MM.1S (cell line): ENCODE measurements at regions not wholly inside any gene's neighbourhood (a gene's known extent, or its start where the extent isn't known, plus 50 kb on each side); places are given as distances from the start of the nearest gene placed in this dataset.

Experiments used
- DNase-seq: peaks from one replicate; pipeline ENCODE4 v3.0.0-alpha.2; 2015
- H2AFZ ChIP-seq: fragments of 300-600 bp; sonication (generic); 2 replicates; pipeline ENCODE4 v1.6.0; 2016; ENCODE audit warnings: antibody characterized with exemption, low read length
- H3F3A ChIP-seq: fragments of 300-600 bp; sonication (generic); 2 replicates; pipeline ENCODE4 v1.6.1; 2016; ENCODE audit warnings: mild to moderate bottlenecking, antibody characterized with exemption, low read length, moderate library complexity, mixed read lengths; ENCODE audit not compliant: insufficient read depth
- H3K27ac ChIP-seq: fragments of 300-600 bp; sonication (generic); 2 replicates; pipeline ENCODE4 v1.5.1; 2016; ENCODE audit warnings: mild to moderate bottlenecking, low read length
- H3K27me3 ChIP-seq: fragments of 300-600 bp; sonication (generic); replicated peaks from 2 replicates; pipeline ENCODE4 v1.6.0; 2016; ENCODE audit warnings: low read length; ENCODE audit not compliant: insufficient read depth
- H3K36me3 ChIP-seq: fragments of 300-600 bp; sonication (generic); replicated peaks from 2 replicates; pipeline ENCODE4 v1.6.1; 2016; ENCODE audit warnings: mild to moderate bottlenecking, low read length, mixed read lengths; ENCODE audit not compliant: insufficient read depth
- H3K4me1 ChIP-seq: fragments of 300-600 bp; sonication (generic); 2 replicates; pipeline ENCODE4 v1.6.1; 2016; ENCODE audit warnings: low read length, mixed read lengths
- H3K4me2 ChIP-seq: fragments of 300-600 bp; sonication (generic); 2 replicates; pipeline ENCODE4 v1.6.0; 2016; ENCODE audit warnings: low read depth, low read length
- H3K4me3 ChIP-seq: fragments of 300-600 bp; sonication (generic); 2 replicates; pipeline ENCODE4 v1.5.1; 2016; ENCODE audit warnings: low read length, mixed read lengths
- H3K79me2 ChIP-seq: fragments of 300-600 bp; sonication (generic); 2 replicates; pipeline ENCODE4 v1.6.1; 2016; ENCODE audit warnings: mixed run types, low read length, mixed read lengths
- H3K9ac ChIP-seq: fragments of 300-600 bp; sonication (generic); 2 replicates; pipeline ENCODE4 v1.6.1; 2016; ENCODE audit warnings: low read length, mixed read lengths
- H3K9me2 ChIP-seq: fragments of 300-600 bp; sonication (generic); replicated peaks from 2 replicates; pipeline ENCODE4 v1.6.1; 2016; ENCODE audit warnings: mild to moderate bottlenecking, low read length, mixed read lengths; ENCODE audit not compliant: insufficient read depth
- H3K9me3 ChIP-seq: fragments of 300-600 bp; sonication (generic); replicated peaks from 2 replicates; pipeline ENCODE4 v1.6.1; 2016; ENCODE audit warnings: mild to moderate bottlenecking, low read length, mixed read lengths; ENCODE audit not compliant: insufficient read depth
- H4K20me1 ChIP-seq: fragments of 300-600 bp; sonication (generic); 2 replicates; pipeline ENCODE4 v1.6.1; 2016; ENCODE audit warnings: mild to moderate bottlenecking, low read length, moderate library complexity, mixed read lengths; ENCODE audit not compliant: insufficient read depth
- EZH2 ChIP-seq: fragments of 300-600 bp; sonication (generic); optimal IDR thresholded peaks from 2 replicates; pipeline ENCODE3; 2017; ENCODE audit warnings: low read depth, mild to moderate bottlenecking, antibody characterized with exemption, low read length, mixed read lengths
- EZH2phosphoT487 ChIP-seq: fragments of 300-600 bp; sonication (generic); IDR thresholded peaks from 2 replicates; pipeline ENCODE4 v1.6.1; 2018; ENCODE audit warnings: antibody characterized with exemption, low read length
- TF ChIP-seq, protein P1 (sequence below): fragments of 300-600 bp; sonication (generic); IDR thresholded peaks from 2 replicates; pipeline ENCODE4 v1.5.1; 2016; ENCODE audit warnings: antibody characterized with exemption, low read length, mixed read lengths

DNA sequence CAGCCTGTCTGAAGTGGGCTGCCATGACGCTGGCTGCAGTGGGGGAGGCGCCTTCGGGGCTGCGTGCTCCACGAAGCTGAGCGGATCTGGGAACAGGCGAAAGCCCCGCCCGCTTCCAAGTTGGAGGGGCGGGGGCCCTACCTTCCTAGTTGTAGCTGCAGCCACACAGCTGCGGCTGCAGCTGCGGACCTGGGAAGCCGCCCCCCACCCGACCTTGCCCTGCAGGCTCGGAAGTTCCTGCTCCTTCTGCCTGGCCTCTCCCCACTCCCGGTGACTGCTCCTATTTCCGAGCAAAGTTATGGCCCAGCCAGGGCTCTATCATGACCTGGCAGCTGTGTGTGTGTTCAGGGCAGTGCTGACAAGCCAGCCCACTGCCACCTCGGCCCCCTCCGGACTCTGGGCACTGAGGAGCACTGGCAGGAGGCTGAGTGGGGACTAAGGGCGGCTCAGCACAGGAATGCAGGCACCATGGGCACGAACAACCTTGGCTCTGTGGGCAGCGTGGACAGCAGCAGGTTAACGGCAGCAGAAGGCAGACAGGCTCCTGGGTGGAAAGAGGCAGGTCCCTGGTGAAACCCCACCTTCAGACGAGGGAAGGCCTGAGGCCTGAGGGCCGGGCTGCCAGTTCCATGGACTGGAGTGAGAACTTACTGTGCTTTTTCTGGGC, 352.4 kb upstream of the TMCO5A start:
- no peak for TF ChIP-seq EZH2
- TF ChIP-seq, protein P1, sequence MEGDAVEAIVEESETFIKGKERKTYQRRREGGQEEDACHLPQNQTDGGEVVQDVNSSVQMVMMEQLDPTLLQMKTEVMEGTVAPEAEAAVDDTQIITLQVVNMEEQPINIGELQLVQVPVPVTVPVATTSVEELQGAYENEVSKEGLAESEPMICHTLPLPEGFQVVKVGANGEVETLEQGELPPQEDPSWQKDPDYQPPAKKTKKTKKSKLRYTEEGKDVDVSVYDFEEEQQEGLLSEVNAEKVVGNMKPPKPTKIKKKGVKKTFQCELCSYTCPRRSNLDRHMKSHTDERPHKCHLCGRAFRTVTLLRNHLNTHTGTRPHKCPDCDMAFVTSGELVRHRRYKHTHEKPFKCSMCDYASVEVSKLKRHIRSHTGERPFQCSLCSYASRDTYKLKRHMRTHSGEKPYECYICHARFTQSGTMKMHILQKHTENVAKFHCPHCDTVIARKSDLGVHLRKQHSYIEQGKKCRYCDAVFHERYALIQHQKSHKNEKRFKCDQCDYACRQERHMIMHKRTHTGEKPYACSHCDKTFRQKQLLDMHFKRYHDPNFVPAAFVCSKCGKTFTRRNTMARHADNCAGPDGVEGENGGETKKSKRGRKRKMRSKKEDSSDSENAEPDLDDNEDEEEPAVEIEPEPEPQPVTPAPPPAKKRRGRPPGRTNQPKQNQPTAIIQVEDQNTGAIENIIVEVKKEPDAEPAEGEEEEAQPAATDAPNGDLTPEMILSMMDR, result no peak
- no peak overlapping the region for H3K27ac ChIP-seq

GRCh38 chr15:37582852-37583251, 351.6 kb upstream of the TMCO5A start:
- no peak for DNase-seq
- no peaks in the 10 kb centered on the region for H3K4me1 ChIP-seq
- H3K9me2 ChIP-seq, result no peaks in the 10 kb centered on the region
- H3K27ac ChIP-seq, result no peak overlapping the region
- no peaks in the 10 kb centered on the region for H3F3A ChIP-seq
- no peaks in the 10 kb centered on the region for H4K20me1 ChIP-seq
- H3K9me3 ChIP-seq, result no peaks in the 10 kb centered on the region
- no peak overlapping the region for H3K4me3 ChIP-seq
- TF ChIP-seq EZH2 (no peak), EZH2phosphoT487 (no peak)
- TF ChIP-seq, protein P1, result no peak
- H3K27me3 ChIP-seq, result no peaks in the 10 kb centered on the region
- H3K9ac ChIP-seq, result no peak overlapping the region
- no peaks in the 10 kb centered on the region for H3K36me3 ChIP-seq
- H3K79me2 ChIP-seq, result no peaks in the 10 kb centered on the region
- no peak overlapping the region for H2AFZ ChIP-seq
- no peak overlapping the region for H3K4me2 ChIP-seq

More for the DNA sequence above, 352.4 kb upstream of the TMCO5A start:
- H3K4me3 ChIP-seq, result no peak overlapping the region
- no peaks in the 10 kb centered on the region for H3K27me3 ChIP-seq
- H3K9me2 ChIP-seq, result no peaks in the 10 kb centered on the region
- H3K4me2 ChIP-seq, result no peak overlapping the region
- no peaks in the 10 kb centered on the region for H3K36me3 ChIP-seq
- H3F3A ChIP-seq, result no peaks in the 10 kb centered on the region
- no peaks in the 10 kb centered on the region for H4K20me1 ChIP-seq
- DNase-seq, result no peak
- H2AFZ ChIP-seq, result no peak overlapping the region
- H3K9me3 ChIP-seq, result no peaks in the 10 kb centered on the region
- H3K79me2 ChIP-seq, result no peaks in the 10 kb centered on the region
- H3K9ac ChIP-seq, result no peak overlapping the region
- H3K4me1 ChIP-seq, result no peaks in the 10 kb centered on the region

DNA sequence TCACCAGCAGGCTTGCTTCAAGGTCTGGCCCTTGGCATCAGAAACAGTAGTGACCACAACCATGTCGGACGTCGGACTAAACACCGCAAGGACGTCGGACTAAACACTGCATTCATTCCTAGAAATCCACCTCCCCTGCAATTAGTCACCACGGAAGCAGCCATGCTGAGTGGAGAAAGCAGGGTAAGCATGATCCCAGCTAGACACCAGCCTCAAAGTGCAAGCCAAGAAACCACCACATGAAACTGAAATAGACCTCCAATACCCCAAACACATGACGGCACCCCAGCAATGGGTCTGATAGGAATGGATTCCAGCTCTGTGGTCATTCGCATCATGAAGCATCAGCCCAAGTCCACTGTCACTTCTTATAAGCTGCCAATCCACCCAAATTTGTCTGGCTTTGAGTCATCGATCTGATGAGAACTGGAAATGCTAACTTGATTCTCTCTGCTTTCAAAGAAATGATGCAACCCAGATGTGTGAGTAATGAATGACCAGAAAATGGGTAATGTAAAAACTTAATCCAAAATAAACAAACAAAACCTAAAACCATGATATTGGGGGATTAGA, 348.3 kb upstream of the TMCO5A start:
- Histone ChIP-seq H3K79me2 (no peaks in the 10 kb centered on the region), H3K4me3 (no peak overlapping the region), H3K9ac (no peak overlapping the region), H3K9me3 (no peaks in the 10 kb centered on the region), H3K9me2 (no peaks in the 10 kb centered on the region), H3K27me3 (no peaks in the 10 kb centered on the region), H3F3A (no peaks in the 10 kb centered on the region), H3K4me2 (no peak overlapping the region), H3K36me3 (no peaks in the 10 kb centered on the region), H3K4me1 (no peaks in the 10 kb centered on the region), H3K27ac (no peak overlapping the region), H4K20me1 (no peaks in the 10 kb centered on the region), H2AFZ (no peak overlapping the region)
- TF ChIP-seq EZH2phosphoT487 (no peak), EZH2 (no peak)
- TF ChIP-seq, protein P1, result no peak
- DNase-seq, result no peak
